ENCODE measurements at regions not wholly inside any gene's neighbourhood (a gene's known extent, or its start where the extent isn't known, plus 50 kb on each side); places are given as distances from the start of the nearest gene placed in this dataset.

DNA sequence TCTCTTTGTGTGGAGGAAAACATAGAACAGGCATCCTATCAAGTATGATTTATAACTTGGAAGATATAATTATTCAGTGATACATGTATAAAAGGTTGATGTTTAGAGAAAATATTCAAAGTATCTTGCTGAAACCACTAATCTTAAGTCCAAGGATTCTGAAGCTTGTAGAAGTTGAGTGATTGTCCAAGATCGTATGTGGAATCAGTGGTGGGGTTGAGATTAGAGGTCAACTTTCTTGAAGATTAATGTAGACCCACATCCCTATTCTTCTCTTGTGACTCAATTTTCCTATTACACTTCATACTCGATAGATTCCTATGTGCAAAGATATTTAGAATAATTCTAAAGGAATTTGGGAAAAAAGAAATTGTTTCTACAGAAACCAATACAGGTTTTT is 1565.9 kb upstream of the ACVR2A start:
- TF ChIP-seq, protein P1, sequence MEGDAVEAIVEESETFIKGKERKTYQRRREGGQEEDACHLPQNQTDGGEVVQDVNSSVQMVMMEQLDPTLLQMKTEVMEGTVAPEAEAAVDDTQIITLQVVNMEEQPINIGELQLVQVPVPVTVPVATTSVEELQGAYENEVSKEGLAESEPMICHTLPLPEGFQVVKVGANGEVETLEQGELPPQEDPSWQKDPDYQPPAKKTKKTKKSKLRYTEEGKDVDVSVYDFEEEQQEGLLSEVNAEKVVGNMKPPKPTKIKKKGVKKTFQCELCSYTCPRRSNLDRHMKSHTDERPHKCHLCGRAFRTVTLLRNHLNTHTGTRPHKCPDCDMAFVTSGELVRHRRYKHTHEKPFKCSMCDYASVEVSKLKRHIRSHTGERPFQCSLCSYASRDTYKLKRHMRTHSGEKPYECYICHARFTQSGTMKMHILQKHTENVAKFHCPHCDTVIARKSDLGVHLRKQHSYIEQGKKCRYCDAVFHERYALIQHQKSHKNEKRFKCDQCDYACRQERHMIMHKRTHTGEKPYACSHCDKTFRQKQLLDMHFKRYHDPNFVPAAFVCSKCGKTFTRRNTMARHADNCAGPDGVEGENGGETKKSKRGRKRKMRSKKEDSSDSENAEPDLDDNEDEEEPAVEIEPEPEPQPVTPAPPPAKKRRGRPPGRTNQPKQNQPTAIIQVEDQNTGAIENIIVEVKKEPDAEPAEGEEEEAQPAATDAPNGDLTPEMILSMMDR (IDR thresholded peaks at IDR 0.05; ENCODE audit: poor library complexity, severe bottlenecking): no peak
- ATAC-seq (ENCODE audit: low read depth) (no peak), DNase-seq (ENCODE audit: low spot score) (no peak)
- no peaks in the 10 kb centered on the region for H3K27me3 ChIP-seq (ENCODE audit: insufficient read depth, poor library complexity, severe bottlenecking)
- no peak overlapping the region for H3K4me3 ChIP-seq (ENCODE audit: severe bottlenecking)
- H3K27ac ChIP-seq (ENCODE audit: poor library complexity, severe bottlenecking): no peak overlapping the region
- H3K4me1 ChIP-seq (ENCODE audit: insufficient read depth, poor library complexity, severe bottlenecking): no peaks in the 10 kb centered on the region
- H3K36me3 ChIP-seq (ENCODE audit: low read depth): no peaks in the 10 kb centered on the region
- H3K9me3 ChIP-seq (ENCODE audit: severe bottlenecking): no peaks in the 10 kb centered on the region

DNA sequence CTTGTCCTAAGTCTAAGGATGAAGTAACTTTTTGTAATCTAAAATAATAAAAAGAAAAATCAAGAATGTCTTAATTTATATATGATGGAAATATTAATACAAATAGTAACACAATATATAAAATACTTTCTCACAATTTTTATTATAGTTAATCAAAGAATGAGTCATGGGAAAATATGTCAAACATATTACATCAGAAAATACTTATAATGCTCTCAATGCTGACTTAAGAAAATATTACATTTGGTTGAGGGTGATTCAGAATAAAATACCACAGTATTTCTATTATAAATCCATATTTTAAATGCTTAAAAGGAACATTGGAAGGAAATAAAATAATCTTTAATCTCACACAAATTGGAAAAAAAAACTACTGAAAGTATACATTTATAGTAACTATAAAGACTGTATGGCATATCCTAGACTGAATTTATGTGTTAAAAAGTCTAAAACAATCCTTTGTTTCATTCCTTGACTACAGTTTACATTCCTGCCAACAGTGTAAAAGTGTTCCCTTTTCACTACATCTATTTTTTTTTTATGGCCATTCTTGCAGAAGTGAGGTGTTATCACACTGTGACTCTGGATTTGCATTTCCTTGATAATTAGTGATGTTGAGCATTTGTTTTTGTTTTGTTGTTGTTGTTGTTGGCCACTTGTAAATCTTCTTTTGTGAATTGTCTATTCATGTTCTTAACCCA is 1573.5 kb upstream of the ACVR2A start:
- no peak for ATAC-seq (ENCODE audit: low read depth)
- H3K4me1 ChIP-seq (ENCODE audit: insufficient read depth, poor library complexity, severe bottlenecking): peaks cover 15% of the 10 kb centered on the region
- TF ChIP-seq, protein P1 (IDR thresholded peaks at IDR 0.05; ENCODE audit: poor library complexity, severe bottlenecking): no peak

DNA sequence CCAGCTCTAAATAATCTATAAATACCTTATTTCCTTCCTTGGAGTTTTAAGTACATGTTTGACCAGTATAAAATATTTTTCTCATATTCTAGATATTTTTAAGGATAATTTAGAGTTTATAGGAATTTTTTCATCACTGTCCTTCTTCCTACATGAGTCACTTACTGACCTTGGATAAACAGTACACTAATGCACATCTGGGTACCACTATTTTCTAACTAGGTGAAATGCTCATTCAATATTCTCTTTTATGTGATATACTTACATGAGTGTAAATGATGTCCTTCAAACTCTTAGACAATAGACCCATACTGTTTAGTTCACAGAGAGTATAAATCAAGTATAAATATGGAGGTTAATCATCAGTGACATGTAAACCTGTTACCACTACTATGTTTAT is 1574.2 kb upstream of the ACVR2A start:
- H3K9me3 ChIP-seq (ENCODE audit: severe bottlenecking): no peaks in the 10 kb centered on the region
- peaks cover 15% of the 10 kb centered on the region for H3K4me1 ChIP-seq (ENCODE audit: insufficient read depth, poor library complexity, severe bottlenecking)
- H3K4me3 ChIP-seq (ENCODE audit: severe bottlenecking): no peak overlapping the region
- ATAC-seq (ENCODE audit: low read depth) (no peak), DNase-seq (ENCODE audit: low spot score) (no peak)
- H3K27me3 ChIP-seq (ENCODE audit: insufficient read depth, poor library complexity, severe bottlenecking): no peaks in the 10 kb centered on the region
- H3K27ac ChIP-seq (ENCODE audit: poor library complexity, severe bottlenecking): no peak overlapping the region
- TF ChIP-seq, protein P1 (IDR thresholded peaks at IDR 0.05; ENCODE audit: poor library complexity, severe bottlenecking): no peak
- no peaks in the 10 kb centered on the region for H3K36me3 ChIP-seq (ENCODE audit: low read depth)

More for the DNA sequence above, 1573.5 kb upstream of the ACVR2A start:
- no peak for DNase-seq (ENCODE audit: low spot score)
- H3K36me3 ChIP-seq (ENCODE audit: low read depth): no peaks in the 10 kb centered on the region
- H3K9me3 ChIP-seq (ENCODE audit: severe bottlenecking): no peaks in the 10 kb centered on the region
- no peak overlapping the region for H3K27ac ChIP-seq (ENCODE audit: poor library complexity, severe bottlenecking)
- H3K4me3 ChIP-seq (ENCODE audit: severe bottlenecking): no peak overlapping the region
- H3K27me3 ChIP-seq (ENCODE audit: insufficient read depth, poor library complexity, severe bottlenecking): no peaks in the 10 kb centered on the region

DNA sequence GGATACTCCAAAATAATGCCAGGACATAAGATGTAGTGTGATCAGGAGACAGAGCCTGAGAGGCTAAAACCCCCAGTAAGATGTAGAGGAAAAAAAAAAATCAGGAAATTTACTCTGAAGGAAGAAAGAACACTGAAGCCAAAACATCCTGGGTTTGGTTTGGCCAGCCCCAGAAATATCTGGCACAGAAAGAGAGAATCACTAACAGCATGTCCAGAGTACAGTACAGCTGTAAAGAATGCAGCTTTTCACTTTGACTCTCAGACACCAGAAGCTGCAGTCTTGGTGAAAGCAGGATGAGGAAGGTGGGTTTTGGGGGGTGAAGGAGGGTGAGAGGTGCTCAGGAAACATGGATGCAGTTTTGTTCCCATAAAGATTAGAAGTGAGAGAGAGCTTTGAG is 1577.7 kb upstream of the ACVR2A start:
- Histone ChIP-seq H3K4me3 (ENCODE audit: severe bottlenecking) (no peak overlapping the region), H3K27me3 (ENCODE audit: insufficient read depth, poor library complexity, severe bottlenecking) (no peaks in the 10 kb centered on the region), H3K36me3 (ENCODE audit: low read depth) (no peaks in the 10 kb centered on the region), H3K27ac (ENCODE audit: poor library complexity, severe bottlenecking) (no peak overlapping the region), H3K4me1 (ENCODE audit: insufficient read depth, poor library complexity, severe bottlenecking) (peaks cover 15% of the 10 kb centered on the region), H3K9me3 (ENCODE audit: severe bottlenecking) (no peaks in the 10 kb centered on the region)
- DNase-seq (ENCODE audit: low spot score) (no peak), ATAC-seq (ENCODE audit: low read depth) (no peak)
- TF ChIP-seq, protein P1 (IDR thresholded peaks at IDR 0.05; ENCODE audit: poor library complexity, severe bottlenecking): no peak

DNA sequence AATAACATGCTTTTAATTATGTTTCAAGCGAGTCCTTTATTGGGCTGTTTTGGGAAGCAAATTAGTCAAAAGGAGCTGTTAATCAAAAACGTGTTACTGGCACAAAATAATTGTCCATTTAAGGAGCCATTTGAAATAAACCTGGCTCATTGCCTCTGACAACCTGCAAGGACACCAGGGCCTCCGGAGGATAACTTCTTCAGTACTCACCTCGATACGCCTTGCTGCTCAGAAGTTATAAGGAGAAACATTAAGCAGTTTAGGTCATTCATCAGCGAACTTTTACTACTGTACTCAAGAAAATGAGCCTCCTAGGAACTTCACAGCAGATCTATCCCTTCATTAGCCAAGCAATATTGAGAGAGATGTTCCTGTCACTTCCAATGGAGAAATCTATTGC is 1579.2 kb upstream of the ACVR2A start:
- H3K4me3 ChIP-seq (ENCODE audit: severe bottlenecking): no peak overlapping the region
- no peaks in the 10 kb centered on the region for H3K36me3 ChIP-seq (ENCODE audit: low read depth)
- no peaks in the 10 kb centered on the region for H3K9me3 ChIP-seq (ENCODE audit: severe bottlenecking)
- H3K27me3 ChIP-seq (ENCODE audit: insufficient read depth, poor library complexity, severe bottlenecking): no peaks in the 10 kb centered on the region
- no peak overlapping the region for H3K27ac ChIP-seq (ENCODE audit: poor library complexity, severe bottlenecking)
- peaks cover 6% of the 10 kb centered on the region for H3K4me1 ChIP-seq (ENCODE audit: insufficient read depth, poor library complexity, severe bottlenecking)
- ATAC-seq (ENCODE audit: low read depth) (no peak), DNase-seq (ENCODE audit: low spot score) (no peak)
- TF ChIP-seq, protein P1 (IDR thresholded peaks at IDR 0.05; ENCODE audit: poor library complexity, severe bottlenecking): no peak

Data from RWPE2 (cell line).